ENCODE measurements at regions not wholly inside any gene's neighbourhood (a gene's known extent, or its start where the extent isn't known, plus 50 kb on each side); places are given as distances from the start of the nearest gene placed in this dataset.

DNA sequence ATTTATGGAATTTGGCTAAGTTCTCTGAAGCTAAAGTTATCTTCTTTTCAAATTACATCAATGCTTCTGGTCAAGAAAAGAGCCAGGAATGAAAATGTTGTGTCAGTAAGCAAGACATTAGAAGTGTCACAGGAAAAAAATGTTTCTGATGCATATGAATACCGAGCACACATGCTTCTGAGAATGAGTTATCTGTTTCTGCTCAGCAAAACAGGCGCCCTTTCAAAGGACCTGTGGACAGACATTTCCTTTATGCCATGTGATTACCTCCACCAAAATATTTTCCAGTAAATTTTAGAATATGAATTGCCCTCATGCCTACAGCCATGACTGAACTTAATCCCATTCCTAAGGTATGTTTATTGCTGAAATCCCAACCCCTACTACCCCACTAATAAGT is 55.4 kb upstream of the RNF180 start:
- TF ChIP-seq FOXA1 (IDR thresholded peaks at IDR 0.05) (no peak), ARNT (IDR thresholded peaks at IDR 0.05) (no peak), FOXM1 (IDR thresholded peaks at IDR 0.05; ENCODE audit: borderline replicate concordance) (no peak)
